ENCODE measurements at regions not wholly inside any gene's neighbourhood (a gene's known extent, or its start where the extent isn't known, plus 50 kb on each side); places are given as distances from the start of the nearest gene placed in this dataset.

GRCh38 chr20:63058696-63059335 is 52.1 kb upstream of the BHLHE23 start:
- no peaks in the 10 kb centered on the region for H3K9me1 ChIP-seq (replicated peaks; ENCODE audit: control insufficient read depth, extremely low read depth, insufficient read depth, low read length)
- TF ChIP-seq FOS (IDR thresholded peaks at IDR 0.05; ENCODE audit: borderline replicate concordance, insufficient read depth, low read length) = no peak
- no peak for TF ChIP-seq MYC (IDR thresholded peaks at IDR 0.05; ENCODE audit: low read depth, low read length)
- no peak for TF ChIP-seq GATA2 (IDR thresholded peaks at IDR 0.05; ENCODE audit: insufficient read depth, insufficient read length, low read depth, low read length)
- no peak for TF ChIP-seq POLR2AphosphoS5 (IDR thresholded peaks at IDR 0.05; ENCODE audit: insufficient read depth, low read depth, low read length)
- no peak for TF ChIP-seq JUN (IDR thresholded peaks at IDR 0.05; ENCODE audit: borderline replicate concordance, insufficient read depth, insufficient read length, low read depth)
- no peak for TF ChIP-seq EZH2 (IDR thresholded peaks at IDR 0.05; ENCODE audit: borderline replicate concordance, low read depth, low read length, severe bottlenecking)
- no peak for TF ChIP-seq POLR2A (IDR thresholded peaks at IDR 0.05; ENCODE audit: low read depth, low read length)
- dilution Hi-C loops (cut with MboI; ENCODE audit: extremely low pct_ligation_motif_present, low sequenced_read_pairs) = no loop called here
- no peak overlapping the region for H3K9ac ChIP-seq (replicated peaks; ENCODE audit: extremely low read depth, insufficient read depth, low read length)
- FAIRE-seq = no peak
- H3K4me2 ChIP-seq (ENCODE audit: insufficient read depth, low read length) = no peak overlapping the region
- H3K36me3 ChIP-seq (ENCODE audit: control insufficient read depth in 2 of 2, extremely low read depth in 1 of 2, insufficient read depth in 2 of 2, low read length in 2 of 2) = no peaks in the 10 kb centered on the region
- no peaks in the 10 kb centered on the region for H3K27me3 ChIP-seq (ENCODE audit: control insufficient read depth in 2 of 2, insufficient read depth in 2 of 2, low read length in 2 of 2)
- H3K4me3 ChIP-seq (replicated peaks in 1 of 3; ENCODE audit: insufficient read depth in 1 of 3, low read depth in 1 of 3, low read length in 3 of 3) = no peak overlapping the region
- H3K27ac ChIP-seq (ENCODE audit: insufficient read depth, low read depth, low read length) = no peak overlapping the region
- DNase-seq (ENCODE audit: low read depth, low spot score) = no peak
- no peaks in the 10 kb centered on the region for H3K4me1 ChIP-seq (ENCODE audit: control insufficient read depth, extremely low read depth, insufficient read depth, low read length)
- H2AFZ ChIP-seq (ENCODE audit: low read depth, low read length) = no peak overlapping the region
- CTCF ChIA-PET = interaction anchor here (1.3 kb wide), 1 partner anchor 86 kb away, joined by 4 read pairs; no protein-coding TSS in a partner anchor
- no peaks in the 10 kb centered on the region for H3K79me2 ChIP-seq (ENCODE audit: control insufficient read depth, insufficient read depth, low read length)
- POLR2A ChIA-PET = no interaction called here
- no peaks in the 10 kb centered on the region for H3K9me3 ChIP-seq (replicated peaks; ENCODE audit: control insufficient read depth, insufficient read depth, low read length)
- no TSS peak for BruUV-seq (replicated peaks)
- H4K20me1 ChIP-seq (replicated peaks; ENCODE audit: control insufficient read depth, extremely low read depth, insufficient read depth, low read length) = no peaks in the 10 kb centered on the region
- intact Hi-C loops (cut with micrococcal nuclease) = loop anchor here (5.0 kb wide), 2 partner anchors 118 to 173 kb away; no protein-coding TSS in a partner anchor
